Stimulated activated CD4-positive, alpha-beta T cell treated with anti-CD3 and anti-CD28 coated beads, Interleukin-4, amount 100 ng/mL, for 24 hours (primary cell): ENCODE measurements at regions not wholly inside any gene's neighbourhood (a gene's known extent, or its start where the extent isn't known, plus 50 kb on each side); places are given as distances from the start of the nearest gene placed in this dataset.
"Not testable (repeated sequence)": the region's sequence is repeated elsewhere in the genome, so short reads cannot be mapped to it uniquely, and the experiment has no call there.

Experiments used
- DNase-seq: peaks from one replicate; pipeline ENCODE4 v3.0.0-alpha.2; 2020

GRCh38 chr21:17387030-17387617 lies 125.7 kb upstream of the CXADR start:
- peak; percentile 61 for DNase-seq

GRCh38 chr21:17388226-17388625 lies 124.6 kb upstream of the CXADR start:
- no peak for DNase-seq

DNA sequence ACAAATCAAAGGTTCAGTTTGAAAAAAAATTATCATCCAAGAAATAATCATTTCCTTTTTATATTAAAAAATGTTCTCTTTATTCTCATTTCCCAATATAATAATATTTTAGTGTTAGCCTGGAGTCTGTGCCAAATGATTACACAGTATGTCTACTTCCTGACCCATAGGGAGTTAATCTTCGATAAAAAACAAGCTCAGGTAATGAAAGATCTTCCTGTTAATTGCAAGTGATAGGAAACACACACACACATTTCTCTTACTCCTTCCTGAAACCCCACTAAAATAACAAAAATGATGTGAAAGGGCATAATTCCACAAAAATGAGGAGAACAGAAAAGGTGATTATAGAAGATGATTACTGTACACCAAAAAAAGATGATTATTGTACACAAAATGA lies 123.5 kb upstream of the CXADR start:
- DNase-seq: no peak

- DNase-seq: no peak
Observed at GRCh38 chr21:17390569-17390968, 122.3 kb upstream of the CXADR start.

DNA sequence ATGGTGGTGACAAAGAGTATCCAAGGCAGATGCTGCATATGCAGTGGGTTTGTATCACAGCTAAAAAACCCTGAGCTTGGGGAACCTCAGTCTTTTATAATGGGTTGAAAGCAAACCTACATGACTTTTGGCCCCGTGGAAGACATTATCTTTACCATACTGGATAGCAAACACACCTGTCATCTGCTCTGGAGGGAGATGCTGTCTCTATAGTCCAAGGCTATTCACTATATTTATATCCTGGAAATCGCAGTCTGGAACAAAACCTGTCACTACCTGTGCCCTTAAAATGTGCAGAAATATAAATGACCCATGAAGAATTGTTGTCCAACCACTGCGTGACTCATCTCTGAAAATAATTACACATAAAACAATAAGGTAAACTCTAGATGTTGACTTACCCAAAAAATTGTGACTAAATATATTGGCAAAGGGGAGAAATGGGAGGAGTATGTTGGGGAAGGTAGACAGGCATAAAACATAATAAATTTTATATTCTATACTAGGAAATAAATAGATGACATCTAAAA lies 121.0 kb upstream of the CXADR start:
- no peak for DNase-seq

DNA sequence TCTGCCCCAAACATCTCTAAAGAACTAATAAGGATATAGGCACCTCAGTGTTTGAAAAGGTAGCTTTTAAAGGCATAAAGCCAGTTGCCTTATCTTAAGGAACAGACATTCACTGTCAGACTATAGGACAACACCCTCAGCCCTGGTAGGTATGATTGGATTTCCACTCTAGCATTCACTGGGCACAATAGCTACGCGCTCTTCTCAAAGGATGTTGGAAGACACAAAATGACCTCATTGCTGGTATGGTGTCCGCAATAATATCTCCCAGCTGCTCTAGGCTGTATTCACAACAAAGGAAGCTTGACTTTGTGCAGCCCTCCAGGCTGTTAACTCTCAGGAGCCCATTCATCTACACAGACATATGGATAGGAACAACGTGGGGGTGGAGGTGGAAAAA lies 119.4 kb upstream of the CXADR start:
- DNase-seq: no peak

GRCh38 chr21:17396948-17397347 lies 115.9 kb upstream of the CXADR start:
- DNase-seq: no peak

DNA sequence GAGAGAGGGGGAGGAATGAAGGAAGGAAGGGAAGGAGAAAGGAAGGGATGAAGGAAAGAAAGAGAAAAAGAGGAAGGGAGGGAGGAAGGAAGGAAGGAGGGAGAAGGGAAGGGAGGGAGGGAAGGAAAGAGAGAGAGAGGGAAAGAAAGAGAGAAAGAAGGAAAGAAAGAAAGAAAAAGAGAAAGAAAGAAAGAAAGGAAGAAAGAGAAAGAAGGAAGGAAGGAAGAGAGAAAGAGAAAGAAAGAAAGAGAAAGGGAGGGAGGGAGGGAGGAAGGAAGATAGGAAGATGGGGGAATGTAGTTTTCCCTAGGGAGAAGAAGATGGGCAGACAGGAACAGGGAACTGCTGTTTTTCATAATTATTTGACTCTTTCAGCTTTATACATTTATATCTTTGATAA lies 115.1 kb upstream of the CXADR start:
- no peak for DNase-seq

GRCh38 chr21:17398954-17399353 lies 113.9 kb upstream of the CXADR start:
- DNase-seq: not testable (repeated sequence)

DNA sequence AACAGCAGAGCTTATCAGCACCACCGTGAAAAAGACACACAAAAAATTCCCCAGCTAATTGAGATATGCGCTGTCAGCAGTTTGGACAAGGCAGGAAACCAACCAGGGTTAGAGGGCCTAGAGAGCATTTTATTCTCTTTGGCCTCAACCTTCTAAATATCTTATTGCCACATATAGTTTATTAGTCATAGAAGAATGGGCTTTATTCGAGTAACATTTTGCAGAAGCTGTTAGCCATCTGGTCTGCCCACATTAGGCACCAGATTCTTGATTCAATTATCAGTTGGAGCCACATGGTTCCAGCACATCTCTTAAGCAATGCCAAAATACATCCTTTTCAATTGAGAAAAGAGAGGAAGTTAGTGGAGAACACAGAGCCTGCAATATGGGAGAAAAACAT lies 109.9 kb upstream of the CXADR start:
- no peak for DNase-seq

DNA sequence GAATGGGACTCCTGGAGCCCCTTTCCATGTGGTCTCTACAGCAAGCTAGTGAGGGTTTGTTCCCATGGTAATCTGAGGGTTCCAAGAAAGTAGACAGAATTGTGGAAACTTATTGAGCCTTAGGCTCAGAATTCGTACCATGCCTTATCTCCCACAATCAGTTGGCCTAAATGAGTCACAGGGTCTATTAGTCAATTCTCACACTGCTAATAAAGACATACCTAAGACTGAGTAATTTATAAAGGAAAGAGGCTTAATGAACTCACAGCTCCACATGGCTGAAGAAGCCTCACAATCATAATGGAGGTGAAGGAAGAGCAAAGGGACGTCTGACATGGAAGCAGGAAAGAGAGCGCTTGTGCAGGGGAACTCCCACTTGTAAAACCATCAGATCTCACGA lies 106.6 kb upstream of the CXADR start:
- DNase-seq: no peak

DNA sequence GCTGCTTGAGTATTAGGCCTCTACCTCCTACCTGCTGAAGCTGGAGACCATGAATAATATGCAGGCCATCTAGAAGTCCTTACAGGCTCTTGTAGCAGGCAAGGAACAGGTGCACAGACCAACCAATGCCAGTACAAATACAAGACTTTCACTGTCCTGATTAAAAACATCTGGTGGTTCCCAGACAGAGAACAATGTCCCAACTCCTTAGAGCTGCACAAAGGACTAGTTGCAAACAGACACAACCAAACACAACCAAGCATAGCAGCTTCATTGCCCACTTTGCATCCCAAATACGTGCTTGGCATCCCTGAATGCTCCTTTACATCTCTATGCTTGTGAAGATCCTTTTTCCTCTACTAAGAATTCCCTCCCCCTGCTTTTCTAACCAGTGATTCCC lies 98.1 kb upstream of the CXADR start:
- DNase-seq: no peak

GRCh38 chr21:17416139-17416538 lies 96.7 kb upstream of the CXADR start:
- no peak for DNase-seq

GRCh38 chr21:17422931-17423330 lies 89.9 kb upstream of the CXADR start:
- no peak for DNase-seq

- no peak for DNase-seq
Observed at GRCh38 chr21:17427157-17427556, 85.7 kb upstream of the CXADR start.

GRCh38 chr21:17427831-17428483 lies 84.9 kb upstream of the CXADR start:
- DNase-seq: no peak

GRCh38 chr21:17428484-17428869 lies 84.4 kb upstream of the CXADR start:
- DNase-seq: no peak

GRCh38 chr21:17428980-17429379 lies 83.9 kb upstream of the CXADR start:
- DNase-seq: no peak

DNA sequence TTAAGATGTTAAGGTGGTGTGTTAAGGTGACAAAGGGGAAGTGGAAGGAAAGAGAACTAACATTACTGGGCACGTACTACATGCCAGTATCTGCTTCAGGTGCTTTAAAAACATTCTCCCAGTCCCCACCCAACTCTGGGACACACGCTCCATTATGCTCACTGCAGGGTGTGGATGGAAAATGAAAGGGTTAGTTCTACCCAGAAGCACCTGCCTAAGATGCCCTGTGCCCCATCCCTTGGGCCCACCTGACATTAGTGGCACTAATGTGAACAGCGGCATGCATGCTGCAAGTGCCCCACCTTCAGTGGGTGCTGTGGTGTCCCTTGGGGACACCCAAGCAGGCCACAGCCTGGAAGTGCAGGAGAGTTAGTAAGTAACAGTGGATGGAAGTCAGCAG lies 82.9 kb upstream of the CXADR start:
- DNase-seq: no peak

GRCh38 chr21:17432732-17433057 lies 80.1 kb upstream of the CXADR start:
- no peak for DNase-seq

- no peak for DNase-seq
Observed at GRCh38 chr21:17433730-17434129, 79.1 kb upstream of the CXADR start.

DNA sequence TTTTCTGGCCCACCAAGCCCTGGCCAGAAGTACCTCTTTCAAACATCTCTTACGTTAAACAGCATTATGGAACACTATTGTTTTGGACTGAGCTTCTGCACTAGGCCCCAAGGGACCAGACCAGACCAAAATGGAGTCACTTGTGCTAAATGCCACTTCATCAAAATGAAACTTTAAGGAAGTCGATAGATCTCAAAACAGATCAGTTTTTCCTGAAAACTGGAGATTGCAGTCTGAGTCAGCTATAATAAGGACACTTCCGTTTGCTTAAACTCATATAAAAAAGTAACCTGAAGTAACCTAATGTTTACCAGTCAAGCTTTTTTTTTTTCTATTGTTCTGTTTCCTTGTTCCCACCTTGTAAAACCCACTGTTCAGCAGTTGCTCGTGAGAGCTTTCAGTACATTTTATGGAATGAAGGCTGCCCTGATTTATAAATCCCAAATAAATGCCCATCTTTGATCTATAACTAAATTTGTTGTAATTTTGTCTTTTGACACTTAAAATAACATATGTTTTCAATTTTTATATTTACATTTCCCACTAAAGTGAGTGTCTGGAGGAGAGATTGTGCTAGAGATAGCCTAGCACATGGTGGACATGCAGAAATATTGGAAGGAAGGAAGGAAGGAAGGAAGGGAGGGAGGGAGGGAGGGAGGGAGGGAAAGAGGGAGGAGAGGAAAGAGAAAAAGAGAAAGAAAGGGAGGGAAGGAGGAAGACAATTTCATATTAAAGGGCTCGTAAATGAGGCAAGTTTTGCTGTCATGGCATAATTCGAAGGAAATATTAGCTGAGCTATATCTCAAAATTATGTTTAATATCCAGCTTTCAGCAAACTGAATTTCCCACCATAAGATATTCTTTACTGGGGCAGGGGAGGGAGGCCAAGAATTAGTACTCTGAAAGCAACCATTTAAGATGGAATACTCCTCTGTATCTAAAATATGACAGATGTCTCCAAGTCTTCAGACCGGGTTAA lies 77.0 kb upstream of the CXADR start:
- DNase-seq: no peak

DNA sequence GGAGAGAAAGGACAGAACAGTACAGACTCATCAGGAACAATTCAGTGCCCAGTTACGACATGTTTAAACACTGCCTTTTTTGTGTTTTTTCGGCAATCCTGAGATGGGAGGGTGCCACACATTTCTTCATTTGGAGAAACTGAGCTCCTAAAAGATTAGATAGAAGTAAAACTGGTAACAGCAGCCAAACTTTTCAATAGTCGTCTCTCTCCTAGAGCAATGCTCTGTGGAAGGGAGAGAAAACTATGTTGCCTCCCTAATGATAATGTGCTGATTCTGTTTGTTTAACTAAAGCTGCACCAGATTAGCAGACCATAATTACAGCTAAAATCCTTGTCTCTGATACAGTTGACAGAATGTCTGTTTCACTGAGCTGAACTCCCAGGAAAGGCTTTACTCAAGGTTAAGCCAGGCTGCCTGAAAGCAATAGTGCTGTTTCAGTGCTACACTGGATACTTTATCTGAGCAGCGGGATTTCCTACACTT lies 76.2 kb upstream of the CXADR start:
- DNase-seq: no peak

DNA sequence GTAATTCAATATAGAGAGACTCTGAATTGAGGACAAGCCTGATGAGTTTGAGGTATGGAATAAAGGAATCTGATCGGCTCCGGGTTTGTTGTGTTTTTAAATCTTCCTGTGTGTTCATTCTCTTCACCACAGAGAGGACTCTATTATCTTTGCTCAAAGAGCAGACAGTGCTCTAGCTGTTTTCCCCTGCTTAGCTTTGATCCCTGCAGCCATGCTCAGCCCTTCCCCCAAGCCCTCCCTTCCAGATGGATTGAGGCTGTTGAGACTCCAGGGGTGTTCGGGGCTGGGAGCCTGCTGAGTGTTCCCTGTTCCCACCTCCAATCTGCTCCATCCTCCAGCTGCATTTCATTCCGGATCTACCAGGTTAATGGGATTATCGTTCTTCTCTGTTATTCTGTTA lies 74.2 kb upstream of the CXADR start:
- DNase-seq: no peak
